Adrenal gland (tissue), 5 donors: ENCODE measurements at regions not wholly inside any gene's neighbourhood (a gene's known extent, or its start where the extent isn't known, plus 50 kb on each side); places are given as distances from the start of the nearest gene placed in this dataset.
"Not testable (repeated sequence)": the region's sequence is repeated elsewhere in the genome, so short reads cannot be mapped to it uniquely, and the experiment has no call there.

ENCODE experiments used
- CTCF ChIP-seq, 6 experiments: fragments of 450-650 bp in 4 of 6; fragments of 200-600 bp in 2 of 6; sonication (generic) in 1 of 6; IDR thresholded peaks; 1 replicate in 5 of 6; 2 replicates in 1 of 6; pipeline versions ENCODE4 v1.5.1 to v1.8.0; 2016 to 2021; ENCODE audit warnings: antibody characterized with exemption in 6 of 6, mild to moderate bottlenecking in 2 of 6, moderate library complexity in 1 of 6
- POLR2A ChIP-seq, 2 donors: fragments of 450-650 bp; IDR thresholded peaks; one replicate each; pipeline ENCODE4 v1.6.1; 2017; ENCODE audit warnings: antibody characterized with exemption in 2 of 2, mild to moderate bottlenecking in 2 of 2, moderate library complexity in 1 of 2
- donor health status: DM: no; HTN: no; CAD: no.

- not testable (repeated sequence) for TF ChIP-seq POLR2A, CTCF (IDR thresholded peaks at IDR 0.05)
These were observed 920.7 kb downstream of the REEP3 start for GRCh38 chr10:64441872-64442271.
